ENCODE measurements at regions not wholly inside any gene's neighbourhood (a gene's known extent, or its start where the extent isn't known, plus 50 kb on each side); places are given as distances from the start of the nearest gene placed in this dataset.

- Histone ChIP-seq H3K9me3 (ENCODE audit: control extremely low read depth in 1 of 5, control insufficient read depth in 4 of 5, insufficient read depth in 2 of 5, low read depth in 1 of 5, low read length in 4 of 5) (peaks cover 0 to 3% (median 0%) of the 10 kb centered on the region in 5 experiments), H3K27ac (ENCODE audit: insufficient read depth in 1 of 2, low read depth in 1 of 2, low read length in 2 of 2, poor library complexity in 1 of 2, severe bottlenecking in 2 of 2) (no peak overlapping the region), H3K27me3 (replicated peaks in 2 of 5; ENCODE audit: control insufficient read depth in 4 of 5, insufficient read depth in 5 of 5, low read length in 4 of 5) (no peaks in the 10 kb centered on the region), H3K4me3 (ENCODE audit: control insufficient read depth in 1 of 7, extremely low read depth in 1 of 7, insufficient read depth in 4 of 7, low read depth in 2 of 7, low read length in 6 of 7) (no peak overlapping the region), H3K36me3 (ENCODE audit: control insufficient read depth in 4 of 4, insufficient read depth in 4 of 4, low read length in 3 of 4) (no peaks in the 10 kb centered on the region), H3K4me1 (ENCODE audit: control extremely low read depth in 1 of 4, control insufficient read depth in 4 of 4, insufficient read depth in 4 of 4, low read length in 3 of 4) (no peaks in the 10 kb centered on the region)
- WGBS (ENCODE audit: insufficient coverage): no CpG with 5 or more reads among the region's 1 CpG
- ChIA-PET CTCF (no interaction called here), POLR2A (no interaction called here)
- no peak for DNase-seq
Measured at GRCh38 chr1:73056826-73057225, 774.5 kb upstream of the NEGR1 start.

- H3K27ac ChIP-seq (ENCODE audit: insufficient read depth in 1 of 2, low read depth in 1 of 2, low read length in 2 of 2, poor library complexity in 1 of 2, severe bottlenecking in 2 of 2): no peak overlapping the region
- no peaks in the 10 kb centered on the region for H3K9me3 ChIP-seq (ENCODE audit: control extremely low read depth in 1 of 5, control insufficient read depth in 4 of 5, insufficient read depth in 2 of 5, low read depth in 1 of 5, low read length in 4 of 5)
- no peaks in the 10 kb centered on the region for H3K27me3 ChIP-seq (replicated peaks in 2 of 5; ENCODE audit: control insufficient read depth in 4 of 5, insufficient read depth in 5 of 5, low read length in 4 of 5)
- 93% methylated on average over 3 of the region's 4 CpGs for WGBS (ENCODE audit: insufficient coverage)
- no peak for DNase-seq
- POLR2A ChIA-PET: no interaction called here
- no peaks in the 10 kb centered on the region for H3K36me3 ChIP-seq (ENCODE audit: control insufficient read depth in 4 of 4, insufficient read depth in 4 of 4, low read length in 3 of 4)
- H3K4me1 ChIP-seq (ENCODE audit: control extremely low read depth in 1 of 4, control insufficient read depth in 4 of 4, insufficient read depth in 4 of 4, low read length in 3 of 4): peaks cover 0 to 8% (median 3%) of the 10 kb centered on the region in 4 experiments
- H3K4me3 ChIP-seq (ENCODE audit: control insufficient read depth in 1 of 7, extremely low read depth in 1 of 7, insufficient read depth in 4 of 7, low read depth in 2 of 7, low read length in 6 of 7): no peak overlapping the region
- CTCF ChIA-PET: no interaction called here
Measured at GRCh38 chr1:73044241-73045036, 762.1 kb upstream of the NEGR1 start.

GRCh38 chr1:73042403-73042802 is 760.1 kb upstream of the NEGR1 start:
- POLR2A ChIA-PET: no interaction called here
- Histone ChIP-seq H3K36me3 (ENCODE audit: control insufficient read depth in 4 of 4, insufficient read depth in 4 of 4, low read length in 3 of 4) (no peaks in the 10 kb centered on the region), H3K4me3 (ENCODE audit: control insufficient read depth in 1 of 7, extremely low read depth in 1 of 7, insufficient read depth in 4 of 7, low read depth in 2 of 7, low read length in 6 of 7) (no peak overlapping the region), H3K9me3 (ENCODE audit: control extremely low read depth in 1 of 5, control insufficient read depth in 4 of 5, insufficient read depth in 2 of 5, low read depth in 1 of 5, low read length in 4 of 5) (no peaks in the 10 kb centered on the region), H3K4me1 (ENCODE audit: control extremely low read depth in 1 of 4, control insufficient read depth in 4 of 4, insufficient read depth in 4 of 4, low read length in 3 of 4) (peaks cover 0 to 8% (median 3%) of the 10 kb centered on the region in 4 experiments), H3K27me3 (replicated peaks in 2 of 5; ENCODE audit: control insufficient read depth in 4 of 5, insufficient read depth in 5 of 5, low read length in 4 of 5) (no peaks in the 10 kb centered on the region), H3K27ac (ENCODE audit: insufficient read depth in 1 of 2, low read depth in 1 of 2, low read length in 2 of 2, poor library complexity in 1 of 2, severe bottlenecking in 2 of 2) (no peak overlapping the region)
- no peak for DNase-seq
- 83% methylated on average over 1 of the region's 1 CpG for WGBS (ENCODE audit: insufficient coverage)
- CTCF ChIA-PET: no interaction called here

- no peaks in the 10 kb centered on the region for H3K27me3 ChIP-seq (replicated peaks in 2 of 5; ENCODE audit: control insufficient read depth in 4 of 5, insufficient read depth in 5 of 5, low read length in 4 of 5)
- H3K9me3 ChIP-seq (ENCODE audit: control extremely low read depth in 1 of 5, control insufficient read depth in 4 of 5, insufficient read depth in 2 of 5, low read depth in 1 of 5, low read length in 4 of 5): no peaks in the 10 kb centered on the region
- no peak for DNase-seq
- peaks cover 0 to 8% (median 3%) of the 10 kb centered on the region in 4 experiments for H3K4me1 ChIP-seq (ENCODE audit: control extremely low read depth in 1 of 4, control insufficient read depth in 4 of 4, insufficient read depth in 4 of 4, low read length in 3 of 4)
- no peaks in the 10 kb centered on the region for H3K36me3 ChIP-seq (ENCODE audit: control insufficient read depth in 4 of 4, insufficient read depth in 4 of 4, low read length in 3 of 4)
- WGBS (ENCODE audit: insufficient coverage): no CpG with 5 or more reads among the region's 1 CpG
- H3K4me3 ChIP-seq (ENCODE audit: control insufficient read depth in 1 of 7, extremely low read depth in 1 of 7, insufficient read depth in 4 of 7, low read depth in 2 of 7, low read length in 6 of 7): no peak overlapping the region
- POLR2A ChIA-PET: no interaction called here
- no peak overlapping the region for H3K27ac ChIP-seq (ENCODE audit: insufficient read depth in 1 of 2, low read depth in 1 of 2, low read length in 2 of 2, poor library complexity in 1 of 2, severe bottlenecking in 2 of 2)
- CTCF ChIA-PET: no interaction called here
Measured at GRCh38 chr1:73040811-73041210, 758.5 kb upstream of the NEGR1 start.

GRCh38 chr1:73034271-73034670 is 751.9 kb upstream of the NEGR1 start:
- CTCF ChIA-PET: no interaction called here
- WGBS (ENCODE audit: insufficient coverage): 75% methylated on average over 2 of the region's 4 CpGs
- Histone ChIP-seq H3K9me3 (ENCODE audit: control extremely low read depth in 1 of 5, control insufficient read depth in 4 of 5, insufficient read depth in 2 of 5, low read depth in 1 of 5, low read length in 4 of 5) (no peaks in the 10 kb centered on the region), H3K36me3 (ENCODE audit: control insufficient read depth in 4 of 4, insufficient read depth in 4 of 4, low read length in 3 of 4) (no peaks in the 10 kb centered on the region), H3K27ac (ENCODE audit: insufficient read depth in 1 of 2, low read depth in 1 of 2, low read length in 2 of 2, poor library complexity in 1 of 2, severe bottlenecking in 2 of 2) (no peak overlapping the region), H3K4me3 (ENCODE audit: control insufficient read depth in 1 of 7, extremely low read depth in 1 of 7, insufficient read depth in 4 of 7, low read depth in 2 of 7, low read length in 6 of 7) (no peak overlapping the region), H3K4me1 (ENCODE audit: control extremely low read depth in 1 of 4, control insufficient read depth in 4 of 4, insufficient read depth in 4 of 4, low read length in 3 of 4) (no peaks in the 10 kb centered on the region), H3K27me3 (replicated peaks in 2 of 5; ENCODE audit: control insufficient read depth in 4 of 5, insufficient read depth in 5 of 5, low read length in 4 of 5) (no peaks in the 10 kb centered on the region)
- POLR2A ChIA-PET: no interaction called here
- no peak for DNase-seq

GRCh38 chr1:73033640-73034039 is 751.3 kb upstream of the NEGR1 start:
- no peaks in the 10 kb centered on the region for H3K36me3 ChIP-seq (ENCODE audit: control insufficient read depth in 4 of 4, insufficient read depth in 4 of 4, low read length in 3 of 4)
- H3K4me3 ChIP-seq (ENCODE audit: control insufficient read depth in 1 of 7, extremely low read depth in 1 of 7, insufficient read depth in 4 of 7, low read depth in 2 of 7, low read length in 6 of 7): no peak overlapping the region
- no peak overlapping the region for H3K27ac ChIP-seq (ENCODE audit: insufficient read depth in 1 of 2, low read depth in 1 of 2, low read length in 2 of 2, poor library complexity in 1 of 2, severe bottlenecking in 2 of 2)
- no peak for DNase-seq
- H3K27me3 ChIP-seq (replicated peaks in 2 of 5; ENCODE audit: control insufficient read depth in 4 of 5, insufficient read depth in 5 of 5, low read length in 4 of 5): no peaks in the 10 kb centered on the region
- H3K4me1 ChIP-seq (ENCODE audit: control extremely low read depth in 1 of 4, control insufficient read depth in 4 of 4, insufficient read depth in 4 of 4, low read length in 3 of 4): no peaks in the 10 kb centered on the region
- WGBS (ENCODE audit: insufficient coverage): 43% methylated on average over 3 of the region's 3 CpGs
- CTCF ChIA-PET: no interaction called here
- no peaks in the 10 kb centered on the region for H3K9me3 ChIP-seq (ENCODE audit: control extremely low read depth in 1 of 5, control insufficient read depth in 4 of 5, insufficient read depth in 2 of 5, low read depth in 1 of 5, low read length in 4 of 5)
- POLR2A ChIA-PET: no interaction called here

GRCh38 chr1:73029571-73029970 is 747.2 kb upstream of the NEGR1 start:
- CTCF ChIA-PET: interaction anchor here (1.0 kb wide), 1 partner anchor 12 kb away, joined by 3 read pairs; no protein-coding TSS in a partner anchor
- Histone ChIP-seq H3K27me3 (replicated peaks in 2 of 5; ENCODE audit: control insufficient read depth in 4 of 5, insufficient read depth in 5 of 5, low read length in 4 of 5) (no peaks in the 10 kb centered on the region), H3K4me3 (ENCODE audit: control insufficient read depth in 1 of 7, extremely low read depth in 1 of 7, insufficient read depth in 4 of 7, low read depth in 2 of 7, low read length in 6 of 7) (no peak overlapping the region), H3K36me3 (ENCODE audit: control insufficient read depth in 4 of 4, insufficient read depth in 4 of 4, low read length in 3 of 4) (no peaks in the 10 kb centered on the region), H3K4me1 (ENCODE audit: control extremely low read depth in 1 of 4, control insufficient read depth in 4 of 4, insufficient read depth in 4 of 4, low read length in 3 of 4) (no peaks in the 10 kb centered on the region), H3K9me3 (ENCODE audit: control extremely low read depth in 1 of 5, control insufficient read depth in 4 of 5, insufficient read depth in 2 of 5, low read depth in 1 of 5, low read length in 4 of 5) (peaks cover 0 to 3% (median 0%) of the 10 kb centered on the region in 5 experiments), H3K27ac (ENCODE audit: insufficient read depth in 1 of 2, low read depth in 1 of 2, low read length in 2 of 2, poor library complexity in 1 of 2, severe bottlenecking in 2 of 2) (no peak overlapping the region)
- WGBS (ENCODE audit: insufficient coverage): no CpG with 5 or more reads among the region's 2 CpGs
- POLR2A ChIA-PET: no interaction called here
- DNase-seq: no peak
